Karpas-422 (cell line): ENCODE measurements at regions not wholly inside any gene's neighbourhood (a gene's known extent, or its start where the extent isn't known, plus 50 kb on each side); places are given as distances from the start of the nearest gene placed in this dataset.

Source experiments
- DNase-seq: peaks from one replicate; pipeline ENCODE4 v3.0.0-alpha.2; 2015
- H2AFZ ChIP-seq: fragments of 200-600 bp; sonication (generic); 2 replicates; pipeline ENCODE4 v1.6.1; 2014; ENCODE audit warnings: antibody characterized with exemption, low read length, mixed read lengths
- H3K27ac ChIP-seq: fragments of 200-600 bp; sonication (generic); 2 replicates; pipeline ENCODE4 v1.5.1; 2014; ENCODE audit warnings: mild to moderate bottlenecking, low read length, moderate library complexity
- H3K27me3 ChIP-seq: fragments of 200-600 bp; sonication (generic); 2 replicates; pipeline ENCODE4 v1.6.1; 2014; ENCODE audit warnings: low read length, mixed read lengths
- H3K36me3 ChIP-seq: fragments of 200-600 bp; sonication (generic); 2 replicates; pipeline ENCODE4 v1.6.1; 2014; ENCODE audit warnings: low read length, mixed read lengths; ENCODE audit not compliant: insufficient read depth
- H3K4me1 ChIP-seq: fragments of 200-600 bp; sonication (generic); 2 replicates; pipeline ENCODE4 v1.6.1; 2014; ENCODE audit warnings: mild to moderate bottlenecking, low read length, mixed read lengths
- H3K4me2 ChIP-seq: fragments of 200-600 bp; sonication (generic); 2 replicates; pipeline ENCODE4 v1.6.1; 2014; ENCODE audit warnings: low read length, low read depth, mild to moderate bottlenecking; ENCODE audit not compliant: poor library complexity, severe bottlenecking
- H3K4me3 ChIP-seq: fragments of 200-600 bp; sonication (generic); 2 replicates; pipeline ENCODE4 v1.5.1; 2014; ENCODE audit warnings: mild to moderate bottlenecking, antibody characterized with exemption, low read length, mixed read lengths
- H3K79me2 ChIP-seq: fragments of 200-600 bp; sonication (generic); 2 replicates; pipeline ENCODE4 v1.6.1; 2014; ENCODE audit warnings: mild to moderate bottlenecking, low read length, mixed read lengths
- H3K9ac ChIP-seq: fragments of 200-600 bp; sonication (generic); 2 replicates; pipeline ENCODE4 v1.6.0; 2014; ENCODE audit warnings: low read length
- H3K9me2 ChIP-seq: fragments of 200-600 bp; sonication (generic), shearing (Covaris generic); replicated peaks from 2 replicates; pipeline ENCODE4 v1.6.0; 2014; ENCODE audit warnings: mild to moderate bottlenecking, low read length, moderate library complexity; ENCODE audit not compliant: insufficient read depth
- H3K9me3 ChIP-seq: fragments of 300-700, 200-600 bp; sonication (generic); 2 replicates; pipeline ENCODE4 v1.6.1; 2014; ENCODE audit warnings: low read length, mixed read lengths
- H4K20me1 ChIP-seq: fragments of 200-600 bp; sonication (generic); 2 replicates; pipeline ENCODE4 v1.6.1; 2014; ENCODE audit warnings: mild to moderate bottlenecking, antibody characterized with exemption, low read length, low read depth; ENCODE audit not compliant: insufficient read depth

DNA sequence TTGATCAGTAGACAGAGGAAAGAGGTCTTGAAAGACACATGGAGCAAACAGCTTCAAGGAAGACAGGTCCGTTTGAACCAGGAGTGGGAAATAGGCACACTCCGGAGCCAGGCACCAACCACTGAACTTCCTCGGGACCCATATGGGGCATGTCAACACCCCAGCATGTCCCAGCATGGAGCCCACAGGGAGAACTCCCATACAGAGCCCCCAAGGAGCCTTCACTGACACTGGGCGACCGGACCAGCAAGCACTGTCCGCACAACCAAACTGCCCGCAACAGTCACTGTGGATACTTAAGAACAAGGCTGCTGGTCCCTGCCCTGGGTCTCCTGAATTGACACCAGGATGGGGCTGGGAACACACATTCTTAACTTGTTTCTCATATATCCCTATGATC is 286.2 kb upstream of the SALL3 start:
- Histone ChIP-seq H3K79me2 (no peaks in the 10 kb centered on the region), H3K9me2 (no peaks in the 10 kb centered on the region), H3K4me1 (no peaks in the 10 kb centered on the region), H4K20me1 (no peaks in the 10 kb centered on the region), H3K27ac (no peak overlapping the region), H3K4me3 (no peak overlapping the region), H3K9ac (no peak overlapping the region), H3K36me3 (no peaks in the 10 kb centered on the region), H3K9me3 (no peaks in the 10 kb centered on the region), H2AFZ (no peak overlapping the region), H3K27me3 (no peaks in the 10 kb centered on the region), H3K4me2 (no peak overlapping the region)
- DNase-seq: no peak

GRCh38 chr18:78696698-78697435 is 282.8 kb upstream of the SALL3 start:
- no peaks in the 10 kb centered on the region for H3K27me3 ChIP-seq
- no peaks in the 10 kb centered on the region for H3K9me3 ChIP-seq
- no peaks in the 10 kb centered on the region for H3K4me1 ChIP-seq
- H3K4me2 ChIP-seq: no peak overlapping the region
- no peaks in the 10 kb centered on the region for H3K9me2 ChIP-seq
- no peak for DNase-seq
- no peak overlapping the region for H3K4me3 ChIP-seq
- H3K27ac ChIP-seq: no peak overlapping the region
- H3K36me3 ChIP-seq: no peaks in the 10 kb centered on the region
- no peaks in the 10 kb centered on the region for H3K79me2 ChIP-seq
- H3K9ac ChIP-seq: no peak overlapping the region
- H2AFZ ChIP-seq: no peak overlapping the region
- no peaks in the 10 kb centered on the region for H4K20me1 ChIP-seq

- no peak for DNase-seq
- H3K4me3 ChIP-seq: no peak overlapping the region
- no peak overlapping the region for H3K27ac ChIP-seq
- H3K9me2 ChIP-seq: no peaks in the 10 kb centered on the region
- H3K27me3 ChIP-seq: no peaks in the 10 kb centered on the region
- H3K9me3 ChIP-seq: no peaks in the 10 kb centered on the region
- H3K4me2 ChIP-seq: no peak overlapping the region
- H4K20me1 ChIP-seq: no peaks in the 10 kb centered on the region
- no peaks in the 10 kb centered on the region for H3K79me2 ChIP-seq
- H3K36me3 ChIP-seq: no peaks in the 10 kb centered on the region
- H3K9ac ChIP-seq: no peak overlapping the region
- no peaks in the 10 kb centered on the region for H3K4me1 ChIP-seq
- no peak overlapping the region for H2AFZ ChIP-seq
Measured at GRCh38 chr18:78697446-78697845, 282.2 kb upstream of the SALL3 start.

- no peak overlapping the region for H3K27ac ChIP-seq
- no peaks in the 10 kb centered on the region for H3K79me2 ChIP-seq
- no peak overlapping the region for H3K9ac ChIP-seq
- no peak overlapping the region for H3K4me2 ChIP-seq
- no peak overlapping the region for H2AFZ ChIP-seq
- H3K9me3 ChIP-seq: no peaks in the 10 kb centered on the region
- DNase-seq: no peak
- no peaks in the 10 kb centered on the region for H3K4me1 ChIP-seq
- no peaks in the 10 kb centered on the region for H3K36me3 ChIP-seq
- H3K4me3 ChIP-seq: no peak overlapping the region
- no peaks in the 10 kb centered on the region for H3K9me2 ChIP-seq
- no peaks in the 10 kb centered on the region for H3K27me3 ChIP-seq
- H4K20me1 ChIP-seq: no peaks in the 10 kb centered on the region
Measured at GRCh38 chr18:78698914-78699313, 280.7 kb upstream of the SALL3 start.

- Histone ChIP-seq H3K4me2 (no peak overlapping the region), H2AFZ (no peak overlapping the region), H3K9ac (no peak overlapping the region), H3K4me1 (no peaks in the 10 kb centered on the region), H4K20me1 (no peaks in the 10 kb centered on the region), H3K4me3 (no peak overlapping the region), H3K9me3 (no peaks in the 10 kb centered on the region), H3K36me3 (no peaks in the 10 kb centered on the region), H3K27ac (no peak overlapping the region), H3K27me3 (no peaks in the 10 kb centered on the region), H3K79me2 (no peaks in the 10 kb centered on the region), H3K9me2 (no peaks in the 10 kb centered on the region)
- DNase-seq: no peak
Measured at GRCh38 chr18:78699499-78699898, 280.1 kb upstream of the SALL3 start.

GRCh38 chr18:78701771-78702396 is 277.7 kb upstream of the SALL3 start:
- Histone ChIP-seq H2AFZ (no peak overlapping the region), H3K9me2 (no peaks in the 10 kb centered on the region), H3K79me2 (no peaks in the 10 kb centered on the region), H3K27ac (no peak overlapping the region), H4K20me1 (no peaks in the 10 kb centered on the region), H3K9me3 (no peaks in the 10 kb centered on the region), H3K9ac (no peak overlapping the region), H3K4me1 (no peaks in the 10 kb centered on the region), H3K4me3 (no peak overlapping the region), H3K36me3 (no peaks in the 10 kb centered on the region), H3K27me3 (no peaks in the 10 kb centered on the region), H3K4me2 (no peak overlapping the region)
- no peak for DNase-seq

DNA sequence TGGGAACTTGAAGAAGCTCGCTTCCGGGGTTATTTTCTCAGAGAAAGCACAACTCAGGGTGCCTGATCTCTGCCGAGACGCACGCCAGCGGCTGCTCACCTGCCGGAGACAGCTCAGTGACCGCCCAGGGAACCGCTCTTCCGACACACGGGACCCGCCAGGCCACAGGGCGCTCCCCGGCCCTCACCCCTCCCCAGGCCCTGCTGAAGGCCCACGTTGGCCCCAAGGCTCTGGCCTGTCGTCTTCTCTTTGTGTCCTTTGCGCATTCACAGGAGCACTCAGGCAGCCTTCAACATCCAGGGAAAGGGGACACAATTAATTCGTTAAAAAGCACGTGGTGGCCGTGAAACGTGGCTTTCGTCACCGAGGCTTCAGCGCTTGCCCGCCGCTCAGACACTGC is 276.3 kb upstream of the SALL3 start:
- Histone ChIP-seq H3K4me1 (no peaks in the 10 kb centered on the region), H3K9ac (no peak overlapping the region), H3K9me2 (no peaks in the 10 kb centered on the region), H3K9me3 (no peaks in the 10 kb centered on the region), H3K4me2 (no peak overlapping the region), H3K27ac (no peak overlapping the region), H3K79me2 (no peaks in the 10 kb centered on the region), H2AFZ (no peak overlapping the region), H3K27me3 (no peaks in the 10 kb centered on the region), H3K4me3 (no peak overlapping the region), H4K20me1 (no peaks in the 10 kb centered on the region), H3K36me3 (no peaks in the 10 kb centered on the region)
- DNase-seq: no peak

DNA sequence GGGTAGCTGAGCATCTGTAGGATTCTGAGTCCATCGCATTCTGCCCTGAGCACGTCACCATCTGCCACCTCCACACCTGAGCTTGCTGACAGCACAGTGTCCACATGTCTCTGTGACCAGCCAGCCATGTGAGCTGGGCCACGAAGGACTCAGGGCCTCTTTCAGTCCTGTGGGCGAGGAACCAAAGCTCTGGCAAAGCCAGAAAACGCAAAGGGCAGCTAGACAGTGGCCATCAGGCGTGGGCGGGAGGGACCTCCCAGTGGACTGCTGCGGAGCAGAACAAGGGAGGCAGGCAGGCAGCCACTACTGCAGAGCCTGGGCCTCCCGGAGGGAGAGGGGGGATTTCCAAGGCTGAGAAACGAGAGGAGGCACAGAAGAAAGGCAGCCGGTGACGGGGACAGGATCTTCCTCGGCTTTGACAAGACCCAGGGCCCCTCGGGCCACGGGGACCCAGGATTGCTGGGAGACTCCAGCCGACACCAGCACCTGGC is 274.6 kb upstream of the SALL3 start:
- H3K4me3 ChIP-seq: no peak overlapping the region
- DNase-seq: no peak
- H4K20me1 ChIP-seq: no peaks in the 10 kb centered on the region
- no peaks in the 10 kb centered on the region for H3K9me3 ChIP-seq
- no peaks in the 10 kb centered on the region for H3K4me1 ChIP-seq
- no peaks in the 10 kb centered on the region for H3K27me3 ChIP-seq
- H3K9me2 ChIP-seq: no peaks in the 10 kb centered on the region
- no peak overlapping the region for H3K9ac ChIP-seq
- H3K4me2 ChIP-seq: no peak overlapping the region
- no peaks in the 10 kb centered on the region for H3K36me3 ChIP-seq
- no peak overlapping the region for H2AFZ ChIP-seq
- H3K79me2 ChIP-seq: no peaks in the 10 kb centered on the region
- no peak overlapping the region for H3K27ac ChIP-seq
